ENCODE measurements at regions not wholly inside any gene's neighbourhood (a gene's known extent, or its start where the extent isn't known, plus 50 kb on each side); places are given as distances from the start of the nearest gene placed in this dataset.

DNA sequence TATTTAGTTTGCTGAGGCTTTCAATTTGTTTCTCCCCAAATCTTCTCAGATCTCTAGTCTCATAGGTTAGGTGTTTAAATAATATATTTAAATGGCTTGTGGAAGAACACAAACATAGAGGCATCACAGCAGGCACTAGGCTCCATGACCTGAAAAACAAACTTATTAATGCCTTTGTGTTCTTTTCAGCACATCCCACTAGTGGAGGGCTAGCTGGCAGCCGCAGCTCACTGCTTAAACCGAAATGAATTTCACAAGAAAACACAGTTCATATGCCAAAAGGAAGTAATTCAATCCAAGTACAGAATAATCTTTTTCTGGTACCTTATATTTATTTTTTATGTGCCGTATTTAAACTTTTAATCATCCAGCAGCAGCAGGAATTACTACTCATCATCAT lies 382.5 kb downstream of the PLK2 start:
- DNase-seq (ENCODE audit: low read depth, low spot score) = no peak
- ChIA-PET CTCF (no interaction called here), POLR2A (no interaction called here)
- TF ChIP-seq, protein P1, sequence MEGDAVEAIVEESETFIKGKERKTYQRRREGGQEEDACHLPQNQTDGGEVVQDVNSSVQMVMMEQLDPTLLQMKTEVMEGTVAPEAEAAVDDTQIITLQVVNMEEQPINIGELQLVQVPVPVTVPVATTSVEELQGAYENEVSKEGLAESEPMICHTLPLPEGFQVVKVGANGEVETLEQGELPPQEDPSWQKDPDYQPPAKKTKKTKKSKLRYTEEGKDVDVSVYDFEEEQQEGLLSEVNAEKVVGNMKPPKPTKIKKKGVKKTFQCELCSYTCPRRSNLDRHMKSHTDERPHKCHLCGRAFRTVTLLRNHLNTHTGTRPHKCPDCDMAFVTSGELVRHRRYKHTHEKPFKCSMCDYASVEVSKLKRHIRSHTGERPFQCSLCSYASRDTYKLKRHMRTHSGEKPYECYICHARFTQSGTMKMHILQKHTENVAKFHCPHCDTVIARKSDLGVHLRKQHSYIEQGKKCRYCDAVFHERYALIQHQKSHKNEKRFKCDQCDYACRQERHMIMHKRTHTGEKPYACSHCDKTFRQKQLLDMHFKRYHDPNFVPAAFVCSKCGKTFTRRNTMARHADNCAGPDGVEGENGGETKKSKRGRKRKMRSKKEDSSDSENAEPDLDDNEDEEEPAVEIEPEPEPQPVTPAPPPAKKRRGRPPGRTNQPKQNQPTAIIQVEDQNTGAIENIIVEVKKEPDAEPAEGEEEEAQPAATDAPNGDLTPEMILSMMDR (IDR thresholded peaks at IDR 0.05; ENCODE audit: low read depth, low read length) = no peak
- H3K4me3 ChIP-seq (ENCODE audit: low read depth, low read length) = no peak overlapping the region
- no peaks in the 10 kb centered on the region for H3K9me3 ChIP-seq (ENCODE audit: control insufficient read depth, insufficient read depth, low read length)
- H3K27me3 ChIP-seq (ENCODE audit: control insufficient read depth, insufficient read depth, low read length) = no peaks in the 10 kb centered on the region
- no peak overlapping the region for H3K27ac ChIP-seq (ENCODE audit: low read depth, low read length)

DNA sequence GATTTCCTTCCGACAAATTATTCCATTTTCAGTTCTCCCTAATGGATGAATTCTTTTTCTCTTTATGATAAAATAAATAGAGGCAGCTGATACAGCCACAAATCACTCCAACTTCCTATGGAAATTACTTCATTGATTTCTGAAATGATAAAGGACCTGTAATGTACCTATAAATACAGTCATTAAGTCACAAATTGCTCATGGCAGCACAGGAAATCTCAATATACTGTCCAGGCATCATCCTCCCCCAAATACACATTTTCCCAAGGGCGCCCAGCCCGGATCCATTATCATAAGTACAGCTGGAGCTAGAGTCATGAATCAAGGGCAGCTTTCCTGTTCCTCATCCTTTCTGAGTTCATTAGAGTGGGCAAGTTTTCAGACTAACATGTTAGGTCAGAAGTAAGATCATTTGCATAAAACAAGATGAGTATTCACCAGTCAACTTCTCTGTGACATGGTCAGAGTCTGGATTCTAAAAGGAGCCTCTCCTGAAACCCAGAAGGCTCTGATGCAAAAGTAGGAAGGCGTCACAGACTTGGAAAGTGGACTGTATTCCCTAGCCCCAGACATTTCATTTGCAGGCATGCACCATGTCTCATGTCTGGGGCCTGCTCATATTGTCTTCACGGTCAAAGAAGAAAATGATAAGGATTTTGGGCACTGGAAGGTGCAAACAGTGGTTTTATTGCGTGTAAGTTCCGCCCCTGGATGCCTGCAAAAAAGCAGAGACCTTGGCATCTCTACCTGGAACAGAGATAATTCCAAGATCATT lies 383.2 kb downstream of the PLK2 start:
- Histone ChIP-seq H3K27me3 (ENCODE audit: control insufficient read depth, insufficient read depth, low read length) (no peaks in the 10 kb centered on the region), H3K4me3 (ENCODE audit: low read depth, low read length) (no peak overlapping the region), H3K9me3 (ENCODE audit: control insufficient read depth, insufficient read depth, low read length) (no peaks in the 10 kb centered on the region), H3K27ac (ENCODE audit: low read depth, low read length) (no peak overlapping the region)
- CTCF ChIA-PET = interaction anchor here (0.5 kb wide), 1 partner anchor 104 kb away, joined by 4 read pairs; no protein-coding TSS in a partner anchor
- DNase-seq (ENCODE audit: low read depth, low spot score) = no peak
- POLR2A ChIA-PET = no interaction called here
- TF ChIP-seq, protein P1 (IDR thresholded peaks at IDR 0.05; ENCODE audit: low read depth, low read length) = no peak

DNA sequence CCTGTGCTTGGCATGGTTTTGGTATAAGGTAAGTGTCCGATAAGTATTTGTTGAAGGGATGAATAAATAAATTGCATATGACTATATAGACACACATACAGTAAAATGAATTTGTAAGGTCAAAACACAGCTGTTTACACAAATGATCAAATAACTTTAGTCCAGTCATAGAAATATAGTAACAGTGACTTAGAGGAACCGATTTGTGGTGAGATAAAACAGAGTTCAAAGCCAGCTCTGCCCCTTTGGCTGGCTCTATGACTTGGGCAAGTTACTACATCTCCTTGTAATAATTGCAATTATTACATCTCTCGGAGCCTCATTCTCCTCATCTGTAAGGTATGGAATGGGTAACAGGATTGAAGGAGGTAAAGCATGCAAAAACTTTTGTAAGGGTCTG lies 384.0 kb downstream of the PLK2 start:
- ChIA-PET POLR2A (no interaction called here), CTCF (interaction anchor here (0.5 kb wide), 1 partner anchor 105 kb away, joined by 4 read pairs; no protein-coding TSS in a partner anchor)
- DNase-seq (ENCODE audit: low read depth, low spot score) = no peak
- TF ChIP-seq, protein P1 (IDR thresholded peaks at IDR 0.05; ENCODE audit: low read depth, low read length) = no peak
- no peak overlapping the region for H3K4me3 ChIP-seq (ENCODE audit: low read depth, low read length)
- no peaks in the 10 kb centered on the region for H3K9me3 ChIP-seq (ENCODE audit: control insufficient read depth, insufficient read depth, low read length)
- H3K27me3 ChIP-seq (ENCODE audit: control insufficient read depth, insufficient read depth, low read length) = no peaks in the 10 kb centered on the region
- no peak overlapping the region for H3K27ac ChIP-seq (ENCODE audit: low read depth, low read length)

GRCh38 chr5:58074717-58075116 lies 385.2 kb downstream of the PLK2 start:
- ChIA-PET POLR2A (no interaction called here), CTCF (interaction anchor here (0.8 to 1.8 kb wide), 2 partner anchors 10 to 295 kb away, joined by 3 to 5 read pairs; no protein-coding TSS in a partner anchor)
- no peak overlapping the region for H3K27ac ChIP-seq (ENCODE audit: low read depth, low read length)

GRCh38 chr5:58074222-58074621 lies 385.7 kb downstream of the PLK2 start:
- no peak overlapping the region for H3K27ac ChIP-seq (ENCODE audit: low read depth, low read length)
- TF ChIP-seq, protein P1 (IDR thresholded peaks at IDR 0.05; ENCODE audit: low read depth, low read length) = no peak
- ChIA-PET CTCF (interaction anchor here (1.8 kb wide), 1 partner anchor 295 kb away, joined by 5 read pairs; no protein-coding TSS in a partner anchor), POLR2A (no interaction called here)
- no peak overlapping the region for H3K4me3 ChIP-seq (ENCODE audit: low read depth, low read length)
- no peaks in the 10 kb centered on the region for H3K27me3 ChIP-seq (ENCODE audit: control insufficient read depth, insufficient read depth, low read length)
- no peak for DNase-seq (ENCODE audit: low read depth, low spot score)
- peaks cover 3% of the 10 kb centered on the region; the same call in 1 of the 2 replicates for H3K9me3 ChIP-seq (ENCODE audit: control insufficient read depth, insufficient read depth, low read length)

More at GRCh38 chr5:58074717-58075116, 385.2 kb downstream of the PLK2 start:
- TF ChIP-seq, protein P1 (IDR thresholded peaks at IDR 0.05; ENCODE audit: low read depth, low read length) = no peak
- H3K9me3 ChIP-seq (ENCODE audit: control insufficient read depth, insufficient read depth, low read length) = no peaks in the 10 kb centered on the region
- no peak for DNase-seq (ENCODE audit: low read depth, low spot score)
- no peak overlapping the region for H3K4me3 ChIP-seq (ENCODE audit: low read depth, low read length)
- H3K27me3 ChIP-seq (ENCODE audit: control insufficient read depth, insufficient read depth, low read length) = no peaks in the 10 kb centered on the region
